ENCODE measurements at regions not wholly inside any gene's neighbourhood (a gene's known extent, or its start where the extent isn't known, plus 50 kb on each side); places are given as distances from the start of the nearest gene placed in this dataset.

GRCh38 chr4:171648926-171649325, 164.3 kb upstream of the GALNTL6 start:
- TF ChIP-seq EP300 (IDR thresholded peaks at IDR 0.05) (no peak), CTCF (IDR thresholded peaks at IDR 0.05) (no peak), POLR2A (IDR thresholded peaks at IDR 0.05) (no peak)
